ENCODE measurements at regions not wholly inside any gene's neighbourhood (a gene's known extent, or its start where the extent isn't known, plus 50 kb on each side); places are given as distances from the start of the nearest gene placed in this dataset.

DNA sequence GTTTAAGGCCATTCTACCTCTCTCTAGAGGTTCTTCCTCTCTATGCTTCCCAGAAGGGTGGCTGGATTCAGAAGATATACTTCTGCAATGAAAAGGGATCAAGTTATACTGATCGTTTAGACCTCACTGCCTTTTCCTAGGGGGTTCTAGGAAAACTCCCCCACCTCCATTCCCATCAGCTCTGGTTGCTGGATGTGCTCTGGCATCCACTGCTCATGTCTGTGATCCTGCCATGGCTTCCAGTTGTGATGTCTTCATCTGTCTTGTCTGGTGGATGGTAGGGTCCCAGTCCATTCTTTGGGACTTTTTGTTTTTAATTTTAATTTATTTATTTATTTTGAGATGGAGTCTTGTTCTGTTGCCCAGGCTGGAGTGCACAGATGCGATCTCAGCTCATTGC is 118.4 kb downstream of the BTBD3 start:
- TF ChIP-seq, protein P1, sequence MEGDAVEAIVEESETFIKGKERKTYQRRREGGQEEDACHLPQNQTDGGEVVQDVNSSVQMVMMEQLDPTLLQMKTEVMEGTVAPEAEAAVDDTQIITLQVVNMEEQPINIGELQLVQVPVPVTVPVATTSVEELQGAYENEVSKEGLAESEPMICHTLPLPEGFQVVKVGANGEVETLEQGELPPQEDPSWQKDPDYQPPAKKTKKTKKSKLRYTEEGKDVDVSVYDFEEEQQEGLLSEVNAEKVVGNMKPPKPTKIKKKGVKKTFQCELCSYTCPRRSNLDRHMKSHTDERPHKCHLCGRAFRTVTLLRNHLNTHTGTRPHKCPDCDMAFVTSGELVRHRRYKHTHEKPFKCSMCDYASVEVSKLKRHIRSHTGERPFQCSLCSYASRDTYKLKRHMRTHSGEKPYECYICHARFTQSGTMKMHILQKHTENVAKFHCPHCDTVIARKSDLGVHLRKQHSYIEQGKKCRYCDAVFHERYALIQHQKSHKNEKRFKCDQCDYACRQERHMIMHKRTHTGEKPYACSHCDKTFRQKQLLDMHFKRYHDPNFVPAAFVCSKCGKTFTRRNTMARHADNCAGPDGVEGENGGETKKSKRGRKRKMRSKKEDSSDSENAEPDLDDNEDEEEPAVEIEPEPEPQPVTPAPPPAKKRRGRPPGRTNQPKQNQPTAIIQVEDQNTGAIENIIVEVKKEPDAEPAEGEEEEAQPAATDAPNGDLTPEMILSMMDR (IDR thresholded peaks at IDR 0.05; ENCODE audit: low read depth, low read length, poor library complexity, severe bottlenecking): no peak
- no peak for TF ChIP-seq EZH2phosphoT487 (IDR thresholded peaks at IDR 0.05; ENCODE audit: borderline replicate concordance, low read length)

Data from DOHH2 (cell line).